ENCODE measurements at regions not wholly inside any gene's neighbourhood (a gene's known extent, or its start where the extent isn't known, plus 50 kb on each side); places are given as distances from the start of the nearest gene placed in this dataset.
"Not testable (repeated sequence)": the region's sequence is repeated elsewhere in the genome, so short reads cannot be mapped to it uniquely, and the experiment has no call there.

GRCh38 chr4:144845411-144845810 is 199.5 kb downstream of the HHIP start:
- Histone ChIP-seq H3K79me2 (ENCODE audit: control insufficient read depth, insufficient read depth, low read length, unreplicated experiment) (no peaks in the 10 kb centered on the region), H2AFZ (ENCODE audit: low read length, unreplicated experiment) (no peak overlapping the region), H3K4me3 (ENCODE audit: low read depth, low read length) (no peak overlapping the region), H3K36me3 (ENCODE audit: insufficient read depth, low read length) (no peaks in the 10 kb centered on the region), H3K27ac (ENCODE audit: low read depth, low read length) (no peak overlapping the region), H3K4me1 (ENCODE audit: control insufficient read depth, insufficient read depth, low read length, unreplicated experiment) (no peaks in the 10 kb centered on the region), H3K27me3 (ENCODE audit: insufficient read depth, low read length) (no peaks in the 10 kb centered on the region)

- Histone ChIP-seq H3K27ac (ENCODE audit: low read depth, low read length) (no peak overlapping the region), H3K4me1 (ENCODE audit: control insufficient read depth, insufficient read depth, low read length, unreplicated experiment) (no peaks in the 10 kb centered on the region), H3K79me2 (ENCODE audit: control insufficient read depth, insufficient read depth, low read length, unreplicated experiment) (no peaks in the 10 kb centered on the region), H2AFZ (ENCODE audit: low read length, unreplicated experiment) (no peak overlapping the region), H3K27me3 (ENCODE audit: insufficient read depth, low read length) (no peaks in the 10 kb centered on the region), H3K4me3 (ENCODE audit: low read depth, low read length) (no peak overlapping the region), H3K36me3 (ENCODE audit: insufficient read depth, low read length) (no peaks in the 10 kb centered on the region)
Observed at GRCh38 chr4:144851948-144852347, 206.0 kb downstream of the HHIP start.

GRCh38 chr4:144861471-144861870 is 215.5 kb downstream of the HHIP start:
- Histone ChIP-seq H3K79me2 (ENCODE audit: control insufficient read depth, insufficient read depth, low read length, unreplicated experiment) (no peaks in the 10 kb centered on the region), H3K36me3 (ENCODE audit: insufficient read depth, low read length) (no peaks in the 10 kb centered on the region), H3K27ac (ENCODE audit: low read depth, low read length) (no peak overlapping the region), H3K27me3 (ENCODE audit: insufficient read depth, low read length) (no peaks in the 10 kb centered on the region), H3K4me3 (ENCODE audit: low read depth, low read length) (no peak overlapping the region), H3K4me1 (ENCODE audit: control insufficient read depth, insufficient read depth, low read length, unreplicated experiment) (no peaks in the 10 kb centered on the region), H2AFZ (ENCODE audit: low read length, unreplicated experiment) (no peak overlapping the region)

GRCh38 chr4:144862210-144862609 is 216.3 kb downstream of the HHIP start:
- no peak overlapping the region for H2AFZ ChIP-seq (ENCODE audit: low read length, unreplicated experiment)
- no peaks in the 10 kb centered on the region for H3K27me3 ChIP-seq (ENCODE audit: insufficient read depth, low read length)
- no peaks in the 10 kb centered on the region for H3K4me1 ChIP-seq (ENCODE audit: control insufficient read depth, insufficient read depth, low read length, unreplicated experiment)
- H3K27ac ChIP-seq (ENCODE audit: low read depth, low read length), result no peak overlapping the region
- H3K4me3 ChIP-seq (ENCODE audit: low read depth, low read length), result no peak overlapping the region
- no peaks in the 10 kb centered on the region for H3K36me3 ChIP-seq (ENCODE audit: insufficient read depth, low read length)
- no peaks in the 10 kb centered on the region for H3K79me2 ChIP-seq (ENCODE audit: control insufficient read depth, insufficient read depth, low read length, unreplicated experiment)

- not testable (repeated sequence) for H3K79me2 ChIP-seq (ENCODE audit: control insufficient read depth, insufficient read depth, low read length, unreplicated experiment); H3K4me3 ChIP-seq (ENCODE audit: low read depth, low read length); H3K36me3 ChIP-seq (ENCODE audit: insufficient read depth, low read length); H2AFZ ChIP-seq (ENCODE audit: low read length, unreplicated experiment); H3K27me3 ChIP-seq (ENCODE audit: insufficient read depth, low read length); H3K27ac ChIP-seq (ENCODE audit: low read depth, low read length); H3K4me1 ChIP-seq (ENCODE audit: control insufficient read depth, insufficient read depth, low read length, unreplicated experiment)
Observed at GRCh38 chr4:144864891-144865290, 218.9 kb downstream of the HHIP start.

GRCh38 chr4:144868309-144868708 is 222.4 kb downstream of the HHIP start:
- no peak overlapping the region for H3K27ac ChIP-seq (ENCODE audit: low read depth, low read length)
- no peak overlapping the region for H3K4me3 ChIP-seq (ENCODE audit: low read depth, low read length)
- H3K27me3 ChIP-seq (ENCODE audit: insufficient read depth, low read length), result no peaks in the 10 kb centered on the region
- H2AFZ ChIP-seq (ENCODE audit: low read length, unreplicated experiment), result no peak overlapping the region
- no peaks in the 10 kb centered on the region for H3K36me3 ChIP-seq (ENCODE audit: insufficient read depth, low read length)
- H3K4me1 ChIP-seq (ENCODE audit: control insufficient read depth, insufficient read depth, low read length, unreplicated experiment), result peaks cover 7% of the 10 kb centered on the region
- no peaks in the 10 kb centered on the region for H3K79me2 ChIP-seq (ENCODE audit: control insufficient read depth, insufficient read depth, low read length, unreplicated experiment)

GRCh38 chr4:144872508-144873225 is 225.3 kb downstream of the ANAPC10 start:
- no peaks in the 10 kb centered on the region for H3K79me2 ChIP-seq (ENCODE audit: control insufficient read depth, insufficient read depth, low read length, unreplicated experiment)
- peak overlapping the region; percentile 60 for H3K4me3 ChIP-seq (ENCODE audit: low read depth, low read length)
- H3K27ac ChIP-seq (ENCODE audit: low read depth, low read length), result no peak overlapping the region
- no peaks in the 10 kb centered on the region for H3K27me3 ChIP-seq (ENCODE audit: insufficient read depth, low read length)
- H2AFZ ChIP-seq (ENCODE audit: low read length, unreplicated experiment), result peak overlapping the region; percentile 68
- no peaks in the 10 kb centered on the region for H3K36me3 ChIP-seq (ENCODE audit: insufficient read depth, low read length)
- H3K4me1 ChIP-seq (ENCODE audit: control insufficient read depth, insufficient read depth, low read length, unreplicated experiment), result peaks cover 7% of the 10 kb centered on the region

GRCh38 chr4:144873226-144873990 is 224.6 kb downstream of the ANAPC10 start:
- Histone ChIP-seq H3K27ac (ENCODE audit: low read depth, low read length) (no peak overlapping the region), H3K79me2 (ENCODE audit: control insufficient read depth, insufficient read depth, low read length, unreplicated experiment) (no peaks in the 10 kb centered on the region), H3K4me1 (ENCODE audit: control insufficient read depth, insufficient read depth, low read length, unreplicated experiment) (peaks cover 7% of the 10 kb centered on the region), H2AFZ (ENCODE audit: low read length, unreplicated experiment) (no peak overlapping the region), H3K36me3 (ENCODE audit: insufficient read depth, low read length) (no peaks in the 10 kb centered on the region), H3K4me3 (ENCODE audit: low read depth, low read length) (no peak overlapping the region), H3K27me3 (ENCODE audit: insufficient read depth, low read length) (no peaks in the 10 kb centered on the region)

GRCh38 chr4:144894573-144894972 is 203.4 kb downstream of the ANAPC10 start:
- H3K79me2 ChIP-seq (ENCODE audit: control insufficient read depth, insufficient read depth, low read length, unreplicated experiment), result no peaks in the 10 kb centered on the region
- H3K27me3 ChIP-seq (ENCODE audit: insufficient read depth, low read length), result no peaks in the 10 kb centered on the region
- no peak overlapping the region for H2AFZ ChIP-seq (ENCODE audit: low read length, unreplicated experiment)
- H3K4me3 ChIP-seq (ENCODE audit: low read depth, low read length), result no peak overlapping the region
- H3K36me3 ChIP-seq (ENCODE audit: insufficient read depth, low read length), result no peaks in the 10 kb centered on the region
- no peak overlapping the region for H3K27ac ChIP-seq (ENCODE audit: low read depth, low read length)
- peaks cover 9% of the 10 kb centered on the region for H3K4me1 ChIP-seq (ENCODE audit: control insufficient read depth, insufficient read depth, low read length, unreplicated experiment)

- Histone ChIP-seq H3K4me1 (ENCODE audit: control insufficient read depth, insufficient read depth, low read length, unreplicated experiment) (peaks cover 23% of the 10 kb centered on the region), H3K27ac (ENCODE audit: low read depth, low read length) (no peak overlapping the region), H3K27me3 (ENCODE audit: insufficient read depth, low read length) (no peaks in the 10 kb centered on the region), H3K79me2 (ENCODE audit: control insufficient read depth, insufficient read depth, low read length, unreplicated experiment) (no peaks in the 10 kb centered on the region), H3K4me3 (ENCODE audit: low read depth, low read length) (no peak overlapping the region), H2AFZ (ENCODE audit: low read length, unreplicated experiment) (no peak overlapping the region), H3K36me3 (ENCODE audit: insufficient read depth, low read length) (no peaks in the 10 kb centered on the region)
Observed at GRCh38 chr4:144899393-144899792, 198.6 kb downstream of the ANAPC10 start.

- H3K27me3 ChIP-seq (ENCODE audit: insufficient read depth, low read length), result no peaks in the 10 kb centered on the region
- H3K4me3 ChIP-seq (ENCODE audit: low read depth, low read length), result no peak overlapping the region
- H3K36me3 ChIP-seq (ENCODE audit: insufficient read depth, low read length), result no peaks in the 10 kb centered on the region
- H2AFZ ChIP-seq (ENCODE audit: low read length, unreplicated experiment), result no peak overlapping the region
- H3K4me1 ChIP-seq (ENCODE audit: control insufficient read depth, insufficient read depth, low read length, unreplicated experiment), result peaks cover 32% of the 10 kb centered on the region
- no peaks in the 10 kb centered on the region for H3K79me2 ChIP-seq (ENCODE audit: control insufficient read depth, insufficient read depth, low read length, unreplicated experiment)
- H3K27ac ChIP-seq (ENCODE audit: low read depth, low read length), result no peak overlapping the region
Observed at GRCh38 chr4:144901141-144901540, 196.9 kb downstream of the ANAPC10 start.
